KMS-11 (cell line): ENCODE measurements at regions not wholly inside any gene's neighbourhood (a gene's known extent, or its start where the extent isn't known, plus 50 kb on each side); places are given as distances from the start of the nearest gene placed in this dataset.
"Not testable (repeated sequence)": the region's sequence is repeated elsewhere in the genome, so short reads cannot be mapped to it uniquely, and the experiment has no call there.

Source experiments
- H2AFZ ChIP-seq: fragments of 200-600 bp; sonication (generic); 2 replicates; pipeline ENCODE4 v1.6.1; 2016; ENCODE audit warnings: antibody characterized with exemption, mixed run types, low read depth
- H3K27ac ChIP-seq: fragments of 200-600 bp; sonication (generic); 2 replicates; pipeline ENCODE4 v1.6.1; 2016; ENCODE audit warnings: mild to moderate bottlenecking, mixed run types
- H3K27me3 ChIP-seq: fragments of 200-600 bp; sonication (generic); 2 replicates; pipeline ENCODE4 v1.6.1; 2017; ENCODE audit warnings: mild to moderate bottlenecking, low read depth, mixed run types, moderate library complexity; ENCODE audit not compliant: insufficient read depth
- H3K36me3 ChIP-seq: fragments of 200-600 bp; sonication (generic); 2 replicates; pipeline ENCODE4 v1.6.1; 2017; ENCODE audit warnings: mild to moderate bottlenecking, mixed run types; ENCODE audit not compliant: insufficient read depth
- H3K4me1 ChIP-seq: fragments of 200-600 bp; sonication (generic); 2 replicates; pipeline ENCODE4 v1.6.1; 2016; ENCODE audit warnings: mild to moderate bottlenecking, low read depth, mixed run types; ENCODE audit not compliant: poor library complexity, severe bottlenecking
- H3K4me2 ChIP-seq: fragments of 200-600 bp; sonication (generic); 2 replicates; pipeline ENCODE4 v1.7.0; 2016; ENCODE audit warnings: mild to moderate bottlenecking, mixed run types
- H3K4me3 ChIP-seq: fragments of 200-600 bp; sonication (generic); IDR thresholded peaks from 2 replicates; pipeline ENCODE4 v1.6.1; 2017; ENCODE audit warnings: low read depth, low read length, mixed read lengths; ENCODE audit not compliant: insufficient read depth
- H3K79me2 ChIP-seq: fragments of 200-600 bp; sonication (generic); 2 replicates; pipeline ENCODE4 v1.6.1; 2016; ENCODE audit warnings: low read depth, mixed run types; ENCODE audit not compliant: insufficient read depth
- H3K9ac ChIP-seq: fragments of 200-600 bp; sonication (generic); 2 replicates; pipeline ENCODE4 v1.6.1; 2016; ENCODE audit warnings: mild to moderate bottlenecking, mixed run types
- H4K20me1 ChIP-seq: fragments of 200-600 bp; sonication (generic); 2 replicates; pipeline ENCODE4 v1.6.1; 2016; ENCODE audit warnings: mild to moderate bottlenecking, mixed run types; ENCODE audit not compliant: insufficient read depth
- TF ChIP-seq, protein P1 (sequence below): fragments of 200-600 bp; sonication (generic); conservative IDR thresholded peaks from 2 replicates; pipeline ENCODE4 v1.6.1; 2017; ENCODE audit warnings: low read depth, mild to moderate bottlenecking, antibody characterized with exemption, low read length, moderate library complexity, mixed read lengths

DNA sequence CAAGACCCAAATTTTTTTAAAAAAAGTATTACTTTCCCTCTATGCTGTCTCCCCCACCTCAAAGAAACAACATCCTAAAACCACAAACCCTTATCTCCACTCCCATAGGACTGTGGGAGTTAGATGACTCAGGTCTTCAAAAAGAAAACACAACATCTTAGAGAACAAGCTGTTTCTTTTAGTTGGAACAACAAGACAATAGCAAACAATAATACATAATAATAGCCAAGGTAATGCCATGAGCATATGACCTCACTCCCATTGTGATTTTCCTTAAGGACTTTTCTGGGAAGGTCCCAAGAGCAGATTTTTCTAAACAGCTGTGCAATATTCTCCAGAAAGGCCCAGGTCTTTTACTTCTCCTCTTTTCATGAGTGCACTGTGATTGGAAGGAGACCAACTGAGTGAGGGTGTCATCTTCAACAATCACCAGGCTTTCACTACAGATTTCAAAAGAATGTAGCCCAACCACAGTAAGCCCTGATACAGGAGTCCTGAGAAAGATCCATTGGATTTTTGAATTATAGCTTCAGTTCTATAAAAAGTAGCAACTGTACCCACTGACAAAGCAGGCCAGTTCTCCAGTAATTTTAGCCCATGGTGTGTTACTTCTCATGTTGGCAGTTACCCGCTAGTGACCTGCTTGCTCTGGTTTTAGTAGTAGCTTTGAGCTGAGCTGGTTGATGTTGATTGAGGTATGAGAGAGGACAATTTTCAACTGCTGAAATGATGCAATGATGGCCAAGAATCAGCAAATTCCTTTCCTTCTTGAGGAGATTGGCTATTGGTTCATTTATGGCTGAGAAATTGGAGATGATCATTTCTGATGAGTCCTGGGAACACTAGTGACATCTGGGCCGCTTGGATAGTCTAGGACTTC, 144.5 kb upstream of the TCF4 start:
- TF ChIP-seq, protein P1, sequence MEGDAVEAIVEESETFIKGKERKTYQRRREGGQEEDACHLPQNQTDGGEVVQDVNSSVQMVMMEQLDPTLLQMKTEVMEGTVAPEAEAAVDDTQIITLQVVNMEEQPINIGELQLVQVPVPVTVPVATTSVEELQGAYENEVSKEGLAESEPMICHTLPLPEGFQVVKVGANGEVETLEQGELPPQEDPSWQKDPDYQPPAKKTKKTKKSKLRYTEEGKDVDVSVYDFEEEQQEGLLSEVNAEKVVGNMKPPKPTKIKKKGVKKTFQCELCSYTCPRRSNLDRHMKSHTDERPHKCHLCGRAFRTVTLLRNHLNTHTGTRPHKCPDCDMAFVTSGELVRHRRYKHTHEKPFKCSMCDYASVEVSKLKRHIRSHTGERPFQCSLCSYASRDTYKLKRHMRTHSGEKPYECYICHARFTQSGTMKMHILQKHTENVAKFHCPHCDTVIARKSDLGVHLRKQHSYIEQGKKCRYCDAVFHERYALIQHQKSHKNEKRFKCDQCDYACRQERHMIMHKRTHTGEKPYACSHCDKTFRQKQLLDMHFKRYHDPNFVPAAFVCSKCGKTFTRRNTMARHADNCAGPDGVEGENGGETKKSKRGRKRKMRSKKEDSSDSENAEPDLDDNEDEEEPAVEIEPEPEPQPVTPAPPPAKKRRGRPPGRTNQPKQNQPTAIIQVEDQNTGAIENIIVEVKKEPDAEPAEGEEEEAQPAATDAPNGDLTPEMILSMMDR, result no peak
- no peak overlapping the region for H3K9ac ChIP-seq
- H3K27me3 ChIP-seq, result no peaks in the 10 kb centered on the region
- no peak overlapping the region for H3K4me3 ChIP-seq
- no peaks in the 10 kb centered on the region for H3K79me2 ChIP-seq
- H3K36me3 ChIP-seq, result no peaks in the 10 kb centered on the region
- H3K4me2 ChIP-seq, result no peak overlapping the region
- no peak overlapping the region for H2AFZ ChIP-seq
- H3K4me1 ChIP-seq, result peaks cover 6% of the 10 kb centered on the region
- H3K27ac ChIP-seq, result no peak overlapping the region
- H4K20me1 ChIP-seq, result no peaks in the 10 kb centered on the region

DNA sequence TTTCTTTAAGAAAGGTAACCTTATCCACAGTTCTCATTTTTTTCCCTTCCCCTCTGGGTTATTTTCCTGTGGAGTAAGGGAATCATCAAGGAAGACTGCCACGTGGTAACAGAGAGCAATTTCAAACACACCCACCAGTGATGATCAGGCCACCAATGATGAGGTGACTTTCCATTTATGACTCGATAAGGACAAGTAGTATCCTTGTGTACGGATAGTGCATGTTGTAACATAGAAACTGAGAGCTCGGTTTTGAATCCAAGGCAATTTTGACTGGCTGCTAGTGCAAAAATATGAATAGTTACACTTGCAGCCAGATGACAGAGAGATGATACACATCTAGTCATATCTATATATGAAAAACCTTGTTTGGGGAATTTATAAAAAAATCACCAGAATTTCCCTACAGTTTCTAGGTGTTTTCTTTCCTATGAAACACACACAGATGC, 143.6 kb upstream of the TCF4 start:
- H4K20me1 ChIP-seq, result no peaks in the 10 kb centered on the region
- H3K36me3 ChIP-seq, result no peaks in the 10 kb centered on the region
- no peaks in the 10 kb centered on the region for H3K79me2 ChIP-seq
- TF ChIP-seq, protein P1, result no peak
- no peaks in the 10 kb centered on the region for H3K27me3 ChIP-seq
- H3K4me2 ChIP-seq, result no peak overlapping the region
- H3K4me3 ChIP-seq, result no peak overlapping the region
- H3K27ac ChIP-seq, result no peak overlapping the region
- no peak overlapping the region for H2AFZ ChIP-seq
- no peak overlapping the region for H3K9ac ChIP-seq
- H3K4me1 ChIP-seq, result peaks cover 6% of the 10 kb centered on the region

DNA sequence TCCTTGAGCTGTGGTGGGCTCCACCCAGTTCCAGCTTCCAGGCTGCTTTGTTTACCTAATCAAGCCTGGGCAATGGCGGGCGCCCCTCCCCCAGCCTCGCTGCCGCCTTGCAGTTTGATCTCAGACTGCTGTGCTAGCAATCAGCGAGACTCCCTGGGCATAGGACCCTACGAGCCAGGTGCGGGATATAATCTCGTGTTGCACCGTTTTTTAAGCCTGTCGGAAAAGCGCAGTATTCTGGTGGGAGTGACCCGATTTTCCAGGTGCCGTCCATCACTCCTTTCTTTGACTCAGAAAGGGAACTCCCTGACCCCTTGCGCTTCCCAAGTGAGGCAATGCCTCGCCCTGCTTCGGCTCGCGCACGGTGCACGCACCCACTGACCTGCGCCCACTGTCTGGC, 133.0 kb upstream of the TCF4 start:
- H3K27ac ChIP-seq, H3K4me1 ChIP-seq, H3K36me3 ChIP-seq, H3K79me2 ChIP-seq, H3K9ac ChIP-seq, H3K4me2 ChIP-seq, H2AFZ ChIP-seq, H3K4me3 ChIP-seq, H4K20me1 ChIP-seq, H3K27me3 ChIP-seq: not testable (repeated sequence)

- H3K4me1 ChIP-seq, result no peaks in the 10 kb centered on the region
- H3K4me3 ChIP-seq, result no peak overlapping the region
- H3K79me2 ChIP-seq, result no peaks in the 10 kb centered on the region
- H3K27me3 ChIP-seq, result no peaks in the 10 kb centered on the region
- H2AFZ ChIP-seq, result no peak overlapping the region
- TF ChIP-seq, protein P1, result no peak
- no peak overlapping the region for H3K9ac ChIP-seq
- no peak overlapping the region for H3K27ac ChIP-seq
- no peaks in the 10 kb centered on the region for H3K36me3 ChIP-seq
- no peak overlapping the region for H3K4me2 ChIP-seq
- H4K20me1 ChIP-seq, result no peaks in the 10 kb centered on the region
Measured at GRCh38 chr18:55713707-55714106, 125.7 kb upstream of the TCF4 start.

- Histone ChIP-seq H3K27me3 (no peaks in the 10 kb centered on the region), H2AFZ (no peak overlapping the region), H3K27ac (no peak overlapping the region), H3K4me1 (no peaks in the 10 kb centered on the region), H3K4me3 (no peak overlapping the region), H3K79me2 (no peaks in the 10 kb centered on the region), H3K36me3 (no peaks in the 10 kb centered on the region), H4K20me1 (no peaks in the 10 kb centered on the region), H3K4me2 (no peak overlapping the region), H3K9ac (no peak overlapping the region)
- TF ChIP-seq, protein P1, result no peak
Measured at GRCh38 chr18:55706898-55707297, 118.9 kb upstream of the TCF4 start.
